ENCODE measurements at regions not wholly inside any gene's neighbourhood (a gene's known extent, or its start where the extent isn't known, plus 50 kb on each side); places are given as distances from the start of the nearest gene placed in this dataset.

- TF ChIP-seq RNF2 (IDR thresholded peaks at IDR 0.05; ENCODE audit: borderline replicate concordance, low read depth) (no peak), HOXB5 (CRISPR knock-in tag; IDR thresholded peaks at IDR 0.05) (no peak), JUN (IDR thresholded peaks at IDR 0.05) (no peak), SREBF2 (IDR thresholded peaks at IDR 0.05) (no peak), EHMT2 (IDR thresholded peaks at IDR 0.05; ENCODE audit: low read depth) (no peak), HES2 (IDR thresholded peaks at IDR 0.05) (no peak), RCOR1 (IDR thresholded peaks at IDR 0.05; ENCODE audit: low read depth, low read length) (no peak), HDAC2 (IDR thresholded peaks at IDR 0.05) (no peak), HOXA7 (CRISPR knock-in tag; IDR thresholded peaks at IDR 0.05) (no peak), NPAS2 (CRISPR knock-in tag; IDR thresholded peaks at IDR 0.05; ENCODE audit: borderline replicate concordance) (no peak)
- TF ChIP-seq, protein P1, sequence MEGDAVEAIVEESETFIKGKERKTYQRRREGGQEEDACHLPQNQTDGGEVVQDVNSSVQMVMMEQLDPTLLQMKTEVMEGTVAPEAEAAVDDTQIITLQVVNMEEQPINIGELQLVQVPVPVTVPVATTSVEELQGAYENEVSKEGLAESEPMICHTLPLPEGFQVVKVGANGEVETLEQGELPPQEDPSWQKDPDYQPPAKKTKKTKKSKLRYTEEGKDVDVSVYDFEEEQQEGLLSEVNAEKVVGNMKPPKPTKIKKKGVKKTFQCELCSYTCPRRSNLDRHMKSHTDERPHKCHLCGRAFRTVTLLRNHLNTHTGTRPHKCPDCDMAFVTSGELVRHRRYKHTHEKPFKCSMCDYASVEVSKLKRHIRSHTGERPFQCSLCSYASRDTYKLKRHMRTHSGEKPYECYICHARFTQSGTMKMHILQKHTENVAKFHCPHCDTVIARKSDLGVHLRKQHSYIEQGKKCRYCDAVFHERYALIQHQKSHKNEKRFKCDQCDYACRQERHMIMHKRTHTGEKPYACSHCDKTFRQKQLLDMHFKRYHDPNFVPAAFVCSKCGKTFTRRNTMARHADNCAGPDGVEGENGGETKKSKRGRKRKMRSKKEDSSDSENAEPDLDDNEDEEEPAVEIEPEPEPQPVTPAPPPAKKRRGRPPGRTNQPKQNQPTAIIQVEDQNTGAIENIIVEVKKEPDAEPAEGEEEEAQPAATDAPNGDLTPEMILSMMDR (IDR thresholded peaks at IDR 0.05) = no peak
- ChIA-PET POLR2A (no interaction called here), CTCF (no interaction called here)
- FAIRE-seq (no peak), ATAC-seq (no peak), DNase-seq (ENCODE audit: low read depth in 1 of 2, low spot score in 1 of 2) (no peak)
- H3K4me3 ChIP-seq = no peak overlapping the region
- no peaks in the 10 kb centered on the region for H3K9me3 ChIP-seq
- no peak overlapping the region for H3K4me2 ChIP-seq
- H3K27ac ChIP-seq = no peak overlapping the region
- no peaks in the 10 kb centered on the region for H3K4me1 ChIP-seq
These were observed 406.6 kb upstream of the EPHA7 start for GRCh38 chr6:93825950-93826349.

DNA sequence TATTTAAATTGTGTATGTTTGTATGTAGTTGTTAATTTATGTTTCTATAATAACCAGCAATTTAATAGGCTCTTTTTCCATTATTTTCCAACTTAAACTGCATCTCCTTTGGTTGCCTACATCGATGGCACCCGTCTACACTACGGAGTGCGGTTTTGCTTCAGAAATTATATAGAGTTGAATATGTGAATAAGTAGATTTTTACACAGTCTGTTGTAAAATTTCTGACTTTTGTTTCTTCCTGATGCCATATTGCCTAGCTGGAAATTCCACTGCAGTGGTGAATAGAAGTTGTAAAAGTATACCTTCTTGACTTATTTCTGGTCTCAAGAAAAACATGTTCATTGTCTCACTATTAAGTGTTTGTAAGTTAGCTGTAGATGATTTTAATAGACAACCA, 404.1 kb upstream of the EPHA7 start:
- DNase-seq (ENCODE audit: low read depth in 1 of 2, low spot score in 1 of 2) (no peak), ATAC-seq (no peak), FAIRE-seq (no peak)
- 68% methylated on average over 4 of the region's 4 CpGs for WGBS (ENCODE audit: missing lambda C conversion rate)
- ChIA-PET POLR2A (no interaction called here), CTCF (no interaction called here)
- Histone ChIP-seq H3K27ac (no peak overlapping the region), H3K4me1 (no peaks in the 10 kb centered on the region), H3K4me2 (no peak overlapping the region), H3K4me3 (no peak overlapping the region), H3K9me3 (no peaks in the 10 kb centered on the region)
- TF ChIP-seq, protein P2, sequence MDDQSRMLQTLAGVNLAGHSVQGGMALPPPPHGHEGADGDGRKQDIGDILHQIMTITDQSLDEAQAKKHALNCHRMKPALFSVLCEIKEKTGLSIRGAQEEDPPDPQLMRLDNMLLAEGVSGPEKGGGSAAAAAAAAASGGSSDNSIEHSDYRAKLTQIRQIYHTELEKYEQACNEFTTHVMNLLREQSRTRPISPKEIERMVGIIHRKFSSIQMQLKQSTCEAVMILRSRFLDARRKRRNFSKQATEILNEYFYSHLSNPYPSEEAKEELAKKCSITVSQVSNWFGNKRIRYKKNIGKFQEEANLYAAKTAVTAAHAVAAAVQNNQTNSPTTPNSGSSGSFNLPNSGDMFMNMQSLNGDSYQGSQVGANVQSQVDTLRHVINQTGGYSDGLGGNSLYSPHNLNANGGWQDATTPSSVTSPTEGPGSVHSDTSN (IDR thresholded peaks at IDR 0.05) = no peak
- no peak for TF ChIP-seq NR3C1 (IDR thresholded peaks at IDR 0.05)
- no peak for TF ChIP-seq CHD2 (IDR thresholded peaks at IDR 0.05; ENCODE audit: low read length, partially characterized antibody)
- TF ChIP-seq REST (IDR thresholded peaks at IDR 0.05) = no peak
- TF ChIP-seq FOSL2 (IDR thresholded peaks at IDR 0.05) = no peak
- TF ChIP-seq FOSL2 (CRISPR knock-in tag; IDR thresholded peaks at IDR 0.05) = no peak
- TF ChIP-seq CHD4 (IDR thresholded peaks at IDR 0.05; ENCODE audit: borderline replicate concordance) = no peak
- no peak for TF ChIP-seq JUNB (IDR thresholded peaks at IDR 0.05)
- TF ChIP-seq SMC3 (IDR thresholded peaks at IDR 0.05) = no peak
- TF ChIP-seq GATA3 (IDR thresholded peaks at IDR 0.05; ENCODE audit: borderline replicate concordance) = no peak
- TF ChIP-seq MAZ (IDR thresholded peaks at IDR 0.05; ENCODE audit: borderline replicate concordance, low read depth, low read length) = no peak
- TF ChIP-seq MYC (IDR thresholded peaks at IDR 0.05; ENCODE audit: borderline replicate concordance, low read length) = no peak
- no peak for TF ChIP-seq HMGXB4 (CRISPR knock-in tag; IDR thresholded peaks at IDR 0.05; ENCODE audit: borderline replicate concordance)
- TF ChIP-seq BHLHE40 (IDR thresholded peaks at IDR 0.05; ENCODE audit: low read depth, low read length) = no peak
- TF ChIP-seq HES2 (IDR thresholded peaks at IDR 0.05) = no peak
- no peak for TF ChIP-seq E2F6 (IDR thresholded peaks at IDR 0.05; ENCODE audit: borderline replicate concordance, low read depth)
- no peak for TF ChIP-seq ZC3H11A (IDR thresholded peaks at IDR 0.05)
- TF ChIP-seq JUN (IDR thresholded peaks at IDR 0.05) = no peak
- TF ChIP-seq FOSB (CRISPR knock-in tag; IDR thresholded peaks at IDR 0.05) = no peak
- TF ChIP-seq KDM5A (IDR thresholded peaks at IDR 0.05) = no peak
- no peak for TF ChIP-seq PHF8 (IDR thresholded peaks at IDR 0.05; ENCODE audit: borderline replicate concordance, low read depth)

Measured in A549 (cell line).